ENCODE measurements at regions not wholly inside any gene's neighbourhood (a gene's known extent, or its start where the extent isn't known, plus 50 kb on each side); places are given as distances from the start of the nearest gene placed in this dataset.

DNA sequence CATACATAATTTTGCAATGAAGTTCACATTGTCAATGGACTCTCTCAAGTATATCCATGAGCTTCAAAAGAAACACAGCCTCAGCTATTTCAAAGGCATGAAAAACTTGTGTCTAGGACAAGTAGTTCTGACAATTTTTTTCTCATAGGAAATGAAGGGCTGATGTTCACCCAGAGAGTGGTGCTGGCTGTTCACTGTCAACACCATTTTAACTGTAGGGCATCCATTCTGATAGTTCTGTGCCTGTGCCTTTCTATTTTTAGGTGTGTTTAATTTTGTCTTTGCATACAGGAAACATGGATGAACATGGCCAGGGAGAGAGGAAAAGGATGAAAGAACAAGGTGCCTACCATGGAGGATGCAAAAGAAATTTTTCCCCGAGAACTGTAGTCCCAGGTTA lies 135.3 kb upstream of the MAP9 start:
- 47% methylated on average over 1 of the region's 1 CpG for WGBS (ENCODE audit: low lambda C conversion rate)
- CTCF ChIA-PET, result no interaction called here
- POLR2A ChIA-PET, result no interaction called here

DNA sequence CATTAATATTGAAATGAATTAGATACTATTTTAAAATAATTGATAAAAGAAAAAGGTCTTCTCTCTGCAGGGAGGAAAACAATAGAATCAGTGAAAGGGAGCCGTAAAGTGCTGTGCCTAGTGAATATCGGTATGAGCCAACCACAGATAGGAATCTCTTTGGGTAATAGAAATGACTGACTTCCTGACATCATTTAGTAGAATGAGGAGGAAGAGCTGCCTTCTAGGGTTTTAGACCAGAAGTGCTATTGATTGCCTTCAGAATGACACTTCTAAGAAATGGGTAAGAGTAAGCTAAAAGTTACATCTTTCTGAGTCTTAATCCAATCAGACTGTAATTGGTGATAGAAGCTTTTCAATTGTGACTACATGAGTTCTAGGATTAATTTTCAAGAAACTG lies 134.0 kb upstream of the MAP9 start:
- H4K20me1 ChIP-seq (ENCODE audit: insufficient read depth), result no peaks in the 10 kb centered on the region
- peaks cover 0 to 4% of the 10 kb centered on the region in 2 experiments; a peak in 2 of 4 replicates for H3K4me1 ChIP-seq (ENCODE audit: control insufficient read depth in 1 of 2, insufficient read depth in 2 of 2, low read depth in 1 of 2, low read length in 1 of 2)
- H3K4me2 ChIP-seq, result no peak overlapping the region
- no peak for TF ChIP-seq GABPA (IDR thresholded peaks at IDR 0.05; ENCODE audit: low read depth)
- TF ChIP-seq MXI1 (IDR thresholded peaks at IDR 0.05; ENCODE audit: low read depth, low read length), result no peak
- no peak for TF ChIP-seq FOXM1 (IDR thresholded peaks at IDR 0.05; ENCODE audit: low read depth)
- TF ChIP-seq YY1 (IDR thresholded peaks at IDR 0.05; ENCODE audit: low read depth), result no peak
- no peak for TF ChIP-seq EZH2phosphoT487 (IDR thresholded peaks at IDR 0.05; ENCODE audit: borderline replicate concordance, low read depth)
- no peak for TF ChIP-seq MEF2A (IDR thresholded peaks at IDR 0.05; ENCODE audit: borderline replicate concordance, low read depth)
- H3K9me3 ChIP-seq, result no peaks in the 10 kb centered on the region
- no peak overlapping the region for H2AFZ ChIP-seq (ENCODE audit: low read depth)
- no peak overlapping the region for H3K4me3 ChIP-seq (ENCODE audit: low read depth in 2 of 2, low read length in 1 of 2)
- no peaks in the 10 kb centered on the region for H3K79me2 ChIP-seq (ENCODE audit: insufficient read depth)
- CTCF ChIA-PET, result interaction anchor here (1.1 kb wide), 1 partner anchor 19 kb away, joined by 3 read pairs; no protein-coding TSS in a partner anchor
- no peak overlapping the region for H3K27ac ChIP-seq (ENCODE audit: low read depth in 2 of 2, low read length in 1 of 2)
- H3K9me2 ChIP-seq, result no peaks in the 10 kb centered on the region
- H3K27me3 ChIP-seq (ENCODE audit: insufficient read depth), result no peaks in the 10 kb centered on the region
- DNase-seq, result no peak
- POLR2A ChIA-PET, result no interaction called here
- H3F3A ChIP-seq (replicated peaks; ENCODE audit: insufficient read depth), result no peaks in the 10 kb centered on the region
- no peaks in the 10 kb centered on the region for H3K36me3 ChIP-seq (replicated peaks in 1 of 2; ENCODE audit: control insufficient read depth in 1 of 2, insufficient read depth in 2 of 2, low read length in 1 of 2)
- H3K9ac ChIP-seq, result no peak overlapping the region
- WGBS (ENCODE audit: low lambda C conversion rate), result 35% methylated on average over 2 of the region's 2 CpGs

More for the DNA sequence above, 135.3 kb upstream of the MAP9 start:
- Histone ChIP-seq H3K27me3 (ENCODE audit: insufficient read depth) (no peaks in the 10 kb centered on the region), H3K9me2 (no peaks in the 10 kb centered on the region), H3K36me3 (replicated peaks in 1 of 2; ENCODE audit: control insufficient read depth in 1 of 2, insufficient read depth in 2 of 2, low read length in 1 of 2) (no peaks in the 10 kb centered on the region), H3K27ac (ENCODE audit: low read depth in 2 of 2, low read length in 1 of 2) (no peak overlapping the region), H3K79me2 (ENCODE audit: insufficient read depth) (no peaks in the 10 kb centered on the region), H2AFZ (ENCODE audit: low read depth) (no peak overlapping the region), H3K9me3 (no peaks in the 10 kb centered on the region), H3K4me1 (ENCODE audit: control insufficient read depth in 1 of 2, insufficient read depth in 2 of 2, low read depth in 1 of 2, low read length in 1 of 2) (peaks cover 0 to 5% of the 10 kb centered on the region in 2 experiments; a peak in 2 of 4 replicates), H3F3A (replicated peaks; ENCODE audit: insufficient read depth) (no peaks in the 10 kb centered on the region), H3K4me3 (ENCODE audit: low read depth in 2 of 2, low read length in 1 of 2) (no peak overlapping the region), H3K4me2 (no peak overlapping the region), H4K20me1 (ENCODE audit: insufficient read depth) (no peaks in the 10 kb centered on the region), H3K9ac (no peak overlapping the region)
- DNase-seq, result no peak
- TF ChIP-seq RAD21 (IDR thresholded peaks at IDR 0.05; ENCODE audit: low read length), result no peak

DNA sequence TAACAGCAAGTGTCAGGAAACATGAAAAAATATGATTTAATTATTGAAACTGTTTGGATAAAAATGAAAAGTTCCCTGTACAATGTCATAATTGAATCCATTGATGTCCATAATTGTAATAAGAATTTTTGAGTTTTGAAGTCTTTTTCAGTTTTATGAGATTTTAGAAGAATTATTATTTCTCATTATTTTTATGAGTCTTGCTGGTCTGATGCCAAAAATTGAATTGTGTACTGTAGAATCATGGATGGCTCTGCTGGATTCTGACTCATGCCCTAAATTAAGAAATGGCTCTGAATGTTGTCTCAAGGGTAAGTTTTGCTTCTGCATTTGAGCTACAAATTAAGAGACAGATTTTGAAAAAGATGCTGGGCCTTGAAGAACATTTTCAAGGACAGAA lies 132.8 kb upstream of the MAP9 start:
- Histone ChIP-seq H3K27ac (ENCODE audit: low read depth in 2 of 2, low read length in 1 of 2) (peak overlapping the region in 1 of 2 experiments; percentile 16; a peak in 1 of 4 replicates), H3K79me2 (ENCODE audit: insufficient read depth) (no peaks in the 10 kb centered on the region), H3K27me3 (ENCODE audit: insufficient read depth) (no peaks in the 10 kb centered on the region), H3F3A (replicated peaks; ENCODE audit: insufficient read depth) (no peaks in the 10 kb centered on the region), H3K4me3 (ENCODE audit: low read depth in 2 of 2, low read length in 1 of 2) (no peak overlapping the region), H2AFZ (ENCODE audit: low read depth) (no peak overlapping the region), H3K9ac (no peak overlapping the region), H3K4me2 (no peak overlapping the region), H3K9me2 (no peaks in the 10 kb centered on the region), H3K36me3 (replicated peaks in 1 of 2; ENCODE audit: control insufficient read depth in 1 of 2, insufficient read depth in 2 of 2, low read length in 1 of 2) (no peaks in the 10 kb centered on the region), H4K20me1 (ENCODE audit: insufficient read depth) (no peaks in the 10 kb centered on the region), H3K9me3 (no peaks in the 10 kb centered on the region), H3K4me1 (ENCODE audit: control insufficient read depth in 1 of 2, insufficient read depth in 2 of 2, low read depth in 1 of 2, low read length in 1 of 2) (no peaks in the 10 kb centered on the region; a peak in 2 of 4 replicates)
- CTCF ChIA-PET, result interaction anchor here (0.9 kb wide), 1 partner anchor 105 kb away, joined by 3 read pairs; no protein-coding TSS in a partner anchor
- POLR2A ChIA-PET, result no interaction called here
- DNase-seq, result no peak
- TF ChIP-seq FOXM1 (IDR thresholded peaks at IDR 0.05; ENCODE audit: low read depth) (no peak), GABPA (IDR thresholded peaks at IDR 0.05; ENCODE audit: low read depth) (no peak), MXI1 (IDR thresholded peaks at IDR 0.05; ENCODE audit: low read depth, low read length) (no peak), CHD2 (IDR thresholded peaks at IDR 0.05; ENCODE audit: low read length, partially characterized antibody) (no peak), YY1 (IDR thresholded peaks at IDR 0.05; ENCODE audit: low read depth) (no peak), FOXJ3 (CRISPR knock-in tag; IDR thresholded peaks at IDR 0.05) (no peak), MEF2A (IDR thresholded peaks at IDR 0.05; ENCODE audit: borderline replicate concordance, low read depth) (no peak), RCOR1 (IDR thresholded peaks at IDR 0.05; ENCODE audit: low read length) (no peak), RXRA (IDR thresholded peaks at IDR 0.05; ENCODE audit: borderline replicate concordance, low read depth) (no peak), RAD21 (IDR thresholded peaks at IDR 0.05; ENCODE audit: low read length) (no peak)
- TF ChIP-seq, protein P1, sequence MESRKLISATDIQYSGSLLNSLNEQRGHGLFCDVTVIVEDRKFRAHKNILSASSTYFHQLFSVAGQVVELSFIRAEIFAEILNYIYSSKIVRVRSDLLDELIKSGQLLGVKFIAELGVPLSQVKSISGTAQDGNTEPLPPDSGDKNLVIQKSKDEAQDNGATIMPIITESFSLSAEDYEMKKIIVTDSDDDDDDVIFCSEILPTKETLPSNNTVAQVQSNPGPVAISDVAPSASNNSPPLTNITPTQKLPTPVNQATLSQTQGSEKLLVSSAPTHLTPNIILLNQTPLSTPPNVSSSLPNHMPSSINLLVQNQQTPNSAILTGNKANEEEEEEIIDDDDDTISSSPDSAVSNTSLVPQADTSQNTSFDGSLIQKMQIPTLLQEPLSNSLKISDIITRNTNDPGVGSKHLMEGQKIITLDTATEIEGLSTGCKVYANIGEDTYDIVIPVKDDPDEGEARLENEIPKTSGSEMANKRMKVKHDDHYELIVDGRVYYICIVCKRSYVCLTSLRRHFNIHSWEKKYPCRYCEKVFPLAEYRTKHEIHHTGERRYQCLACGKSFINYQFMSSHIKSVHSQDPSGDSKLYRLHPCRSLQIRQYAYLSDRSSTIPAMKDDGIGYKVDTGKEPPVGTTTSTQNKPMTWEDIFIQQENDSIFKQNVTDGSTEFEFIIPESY (IDR thresholded peaks at IDR 0.05; ENCODE audit: borderline replicate concordance, low read depth), result no peak
- TF ChIP-seq, protein P2, sequence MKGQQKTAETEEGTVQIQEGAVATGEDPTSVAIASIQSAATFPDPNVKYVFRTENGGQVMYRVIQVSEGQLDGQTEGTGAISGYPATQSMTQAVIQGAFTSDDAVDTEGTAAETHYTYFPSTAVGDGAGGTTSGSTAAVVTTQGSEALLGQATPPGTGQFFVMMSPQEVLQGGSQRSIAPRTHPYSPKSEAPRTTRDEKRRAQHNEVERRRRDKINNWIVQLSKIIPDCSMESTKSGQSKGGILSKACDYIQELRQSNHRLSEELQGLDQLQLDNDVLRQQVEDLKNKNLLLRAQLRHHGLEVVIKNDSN (IDR thresholded peaks at IDR 0.05; ENCODE audit: borderline replicate concordance, low read depth), result no peak
- TF ChIP-seq, protein P3, sequence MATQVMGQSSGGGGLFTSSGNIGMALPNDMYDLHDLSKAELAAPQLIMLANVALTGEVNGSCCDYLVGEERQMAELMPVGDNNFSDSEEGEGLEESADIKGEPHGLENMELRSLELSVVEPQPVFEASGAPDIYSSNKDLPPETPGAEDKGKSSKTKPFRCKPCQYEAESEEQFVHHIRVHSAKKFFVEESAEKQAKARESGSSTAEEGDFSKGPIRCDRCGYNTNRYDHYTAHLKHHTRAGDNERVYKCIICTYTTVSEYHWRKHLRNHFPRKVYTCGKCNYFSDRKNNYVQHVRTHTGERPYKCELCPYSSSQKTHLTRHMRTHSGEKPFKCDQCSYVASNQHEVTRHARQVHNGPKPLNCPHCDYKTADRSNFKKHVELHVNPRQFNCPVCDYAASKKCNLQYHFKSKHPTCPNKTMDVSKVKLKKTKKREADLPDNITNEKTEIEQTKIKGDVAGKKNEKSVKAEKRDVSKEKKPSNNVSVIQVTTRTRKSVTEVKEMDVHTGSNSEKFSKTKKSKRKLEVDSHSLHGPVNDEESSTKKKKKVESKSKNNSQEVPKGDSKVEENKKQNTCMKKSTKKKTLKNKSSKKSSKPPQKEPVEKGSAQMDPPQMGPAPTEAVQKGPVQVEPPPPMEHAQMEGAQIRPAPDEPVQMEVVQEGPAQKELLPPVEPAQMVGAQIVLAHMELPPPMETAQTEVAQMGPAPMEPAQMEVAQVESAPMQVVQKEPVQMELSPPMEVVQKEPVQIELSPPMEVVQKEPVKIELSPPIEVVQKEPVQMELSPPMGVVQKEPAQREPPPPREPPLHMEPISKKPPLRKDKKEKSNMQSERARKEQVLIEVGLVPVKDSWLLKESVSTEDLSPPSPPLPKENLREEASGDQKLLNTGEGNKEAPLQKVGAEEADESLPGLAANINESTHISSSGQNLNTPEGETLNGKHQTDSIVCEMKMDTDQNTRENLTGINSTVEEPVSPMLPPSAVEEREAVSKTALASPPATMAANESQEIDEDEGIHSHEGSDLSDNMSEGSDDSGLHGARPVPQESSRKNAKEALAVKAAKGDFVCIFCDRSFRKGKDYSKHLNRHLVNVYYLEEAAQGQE (IDR thresholded peaks at IDR 0.05; ENCODE audit: low read depth, low read length), result no peak
